HepG2 (cell line): ENCODE measurements at regions not wholly inside any gene's neighbourhood (a gene's known extent, or its start where the extent isn't known, plus 50 kb on each side); places are given as distances from the start of the nearest gene placed in this dataset.
A peak's percentile ranks its signal among the peaks of the same experiment; 100 is the strongest.

Experiments used
- ATAC-seq: fragments of 200-7000 bp; cut with Tn5 transposase; 3 replicates; pipeline ENCODE4 v1.9.1; 2020; ENCODE audit warnings: mild to moderate bottlenecking, moderate library complexity
- BruUV-seq: library from RNA; stranded (reverse); fragments of 400-500 nt; replicated peaks from 2 replicates; lab custom pipeline; 2021; lab: Mats Ljungman, UMichigan
- CTCF ChIA-PET: fragments of 300-600 bp; formaldehyde crosslinking; extraction: SDS; loops from one replicate; lab custom pipeline; 2021; ENCODE audit warnings: low total read pairs, inconsistent platforms, low intra/inter-chr PET ratio; lab: Yijun Ruan, JAX
- POLR2A ChIA-PET: fragments of 350-600 bp; sonication (Branson Sonifier 250); formaldehyde crosslinking; loops from one replicate; lab custom pipeline; 2020; ENCODE audit warnings: antibody characterized with exemption, inconsistent platforms; lab: Yijun Ruan, JAX
- DNase-seq: peaks from one replicate; pipeline ENCODE4 v3.0.0-alpha.2; 2015; ENCODE audit warnings: low spot score
- FAIRE-seq: peaks from 3 replicates; lab custom pipeline; 2011; peaks lifted over from hg19 to GRCh38; lab: Jason Lieb, UNC
- H2AFZ ChIP-seq: one replicate; pipeline ENCODE4 v1.6.1; 2011; ENCODE audit warnings: low read length, inconsistent platforms
- H3K27ac ChIP-seq: fragments of 300-600 bp; 3 replicates; pipeline ENCODE4 v1.8.0; 2011; ENCODE audit warnings: mixed run types, mild to moderate bottlenecking, mixed read lengths, low read length, inconsistent platforms; ENCODE audit not compliant: insufficient read depth; ENCODE audit errors: extremely low read length
- H3K27me3 ChIP-seq, 2 experiments: fragments of 200-600 bp in 1 of 2; 2 replicates in 1 of 2; 3 replicates in 1 of 2; pipeline versions ENCODE4 v1.6.0 to v1.8.0; 2011; ENCODE audit warnings: low read length in 2 of 2, mild to moderate bottlenecking in 2 of 2, moderate library complexity in 2 of 2, inconsistent platforms in 1 of 2; ENCODE audit not compliant: insufficient read depth in 2 of 2, control insufficient read depth in 1 of 2
- H3K36me3 ChIP-seq, 2 experiments: fragments of 200-600 bp in 1 of 2; replicated peaks in 1 of 2; 2 replicates in 1 of 2; 3 replicates in 1 of 2; pipeline versions ENCODE4 v1.5.1 to v1.8.0; 2011; ENCODE audit warnings: low read length in 2 of 2, inconsistent platforms in 1 of 2; ENCODE audit not compliant: insufficient read depth in 2 of 2, control insufficient read depth in 1 of 2
- H3K4me1 ChIP-seq: 2 replicates; pipeline ENCODE4 v1.5.1; 2012; ENCODE audit warnings: low read length, inconsistent platforms; ENCODE audit not compliant: insufficient read depth
- H3K4me2 ChIP-seq: 2 replicates; pipeline ENCODE4 v1.6.0; 2011; ENCODE audit warnings: low read depth, low read length, inconsistent platforms
- H3K4me3 ChIP-seq, 3 experiments: fragments of 200-600 bp in 1 of 3; sonication (generic), shearing (Covaris generic) in 1 of 3; replicated peaks in 1 of 3; 2 replicates each; pipeline ENCODE4 v1.5.1; 2011 to 2016; ENCODE audit warnings: low read length in 3 of 3, inconsistent platforms in 2 of 3, low read depth in 2 of 3, mild to moderate bottlenecking in 2 of 3, control low read depth in 1 of 3, mixed read lengths in 1 of 3; ENCODE audit not compliant: insufficient read depth in 1 of 3
- H3K79me2 ChIP-seq: one replicate; pipeline ENCODE4 v1.6.1; 2011; ENCODE audit warnings: low read length, inconsistent platforms; ENCODE audit not compliant: insufficient read depth
- H3K9ac ChIP-seq: 2 replicates; pipeline ENCODE4 v1.6.0; 2011; ENCODE audit warnings: mild to moderate bottlenecking, low read depth, low read length, inconsistent platforms; ENCODE audit not compliant: insufficient read depth
- H3K9me3 ChIP-seq: 2 replicates; pipeline ENCODE4 v1.5.1; 2012; ENCODE audit warnings: mild to moderate bottlenecking, low read length
- H4K20me1 ChIP-seq: 2 replicates; pipeline ENCODE4 v1.6.0; 2011; ENCODE audit warnings: inconsistent platforms, mild to moderate bottlenecking, low read length, moderate library complexity; ENCODE audit not compliant: insufficient read depth
- AFF4 ChIP-seq: sonication (generic); formaldehyde crosslinking; IDR thresholded peaks from 2 replicates; pipeline ENCODE4 v1.4.0; 2020; ENCODE audit warnings: missing genetic modification reagents
- ATF4 ChIP-seq, 2 experiments: fragments of 450-650 bp in 1 of 2; sonication (generic) in 1 of 2; formaldehyde crosslinking; IDR thresholded peaks; 2 replicates each; pipeline versions ENCODE4 v1.5.0 to v1.8.0; 2020 to 2022; ENCODE audit warnings: mild to moderate bottlenecking in 1 of 2, missing genetic modification reagents in 1 of 2
- CSRNP1 ChIP-seq: sonication (generic); formaldehyde crosslinking; IDR thresholded peaks from 2 replicates; pipeline ENCODE4 v1.8.1; 2023; ENCODE audit warnings: mild to moderate bottlenecking, missing genetic modification reagents
- EZH2 ChIP-seq: conservative IDR thresholded peaks from 2 replicates; pipeline ENCODE4 v1.6.1; 2012; ENCODE audit warnings: mild to moderate bottlenecking, low read depth, low read length, moderate library complexity
- JUN ChIP-seq: sonication (generic); formaldehyde crosslinking; IDR thresholded peaks from 2 replicates; pipeline ENCODE4 v1.4.0; 2020; ENCODE audit warnings: mild to moderate bottlenecking, missing genetic modification reagents
- MBNL3 ChIP-seq: fragments of 250-450 bp; sonication (Bioruptor Pico); conservative IDR thresholded peaks from 2 replicates; pipeline ENCODE4 v1.8.0; 2022; ENCODE audit warnings: mild to moderate bottlenecking, inconsistent platforms
- ONECUT2 ChIP-seq: sonication (generic); formaldehyde crosslinking; IDR thresholded peaks from 2 replicates; pipeline ENCODE4 v1.4.0; 2020; ENCODE audit warnings: missing genetic modification reagents
- SP5 ChIP-seq: IDR thresholded peaks from 2 replicates; pipeline ENCODE4 v1.6.1; 2016; ENCODE audit warnings: low read depth, borderline replicate concordance
- ZIK1 ChIP-seq: sonication (generic); formaldehyde crosslinking; IDR thresholded peaks from 2 replicates; pipeline ENCODE4 v1.5.0; 2020; ENCODE audit warnings: mild to moderate bottlenecking, low read depth, missing genetic modification reagents, borderline replicate concordance
- ZNF205 ChIP-seq: IDR thresholded peaks from 2 replicates; pipeline ENCODE4 v1.6.1; 2018; ENCODE audit warnings: missing biosample characterization, missing genetic modification reagents
- ZNF281 ChIP-seq: sonication (generic); formaldehyde crosslinking; IDR thresholded peaks from 2 replicates; pipeline ENCODE4 v1.4.0; 2020; ENCODE audit warnings: missing genetic modification reagents, borderline replicate concordance
- ZNF337 ChIP-seq: sonication (generic); formaldehyde crosslinking; IDR thresholded peaks from 2 replicates; pipeline ENCODE4 v1.5.1; 2020; ENCODE audit warnings: missing genetic modification reagents, low read depth, mild to moderate bottlenecking, borderline replicate concordance
- ZNF460 ChIP-seq: sonication (generic); formaldehyde crosslinking; IDR thresholded peaks from 2 replicates; pipeline ENCODE4 v1.5.1; 2020; ENCODE audit warnings: missing genetic modification reagents, mild to moderate bottlenecking, borderline replicate concordance
- WGBS: methylation state at CpG from one replicate; pipeline ENCODE4 v1.1.6; 2017; ENCODE audit warnings: low lambda C conversion rate; 5-methylcytosine and 5-hydroxymethylcytosine counted together
- in situ Hi-C: cut with HindIII; loops from 2 replicates; pipeline ENCODE4 v1.10.0; 2017; ENCODE audit warnings: low pct_unique_long_range_greater_than_20kb; ENCODE audit not compliant: extremely low pct_ligation_motif_present
- intact Hi-C: fragments of 100-400 bp; cut with micrococcal nuclease; formaldehyde crosslinking; loops from one replicate; pipeline ENCODE4 v1.10.0; 2022; ENCODE audit not compliant: unreplicated experiment

- TF ChIP-seq CSRNP1 (CRISPR knock-in tag), result 0 out of 2 replicates have a peak, but pooled peaks have one; percentile 28
- TF ChIP-seq ZIK1 (CRISPR knock-in tag), result no peak
- TF ChIP-seq ZNF337 (CRISPR knock-in tag), result no peak
- peak; percentile 63; the same call in 1 of the 2 replicates for TF ChIP-seq EZH2
Measured at GRCh38 chr19:33905473-33905936, 108.8 kb downstream of the KCTD15 start (continued).

GRCh38 chr19:33905937-33906577 is 109.4 kb downstream of the KCTD15 start:
- WGBS, result no CpG with 5 or more reads among the region's 60 CpGs
- intact Hi-C loops, result no loop called here
- CTCF ChIA-PET, result no interaction called here
- TF ChIP-seq ZNF205 (CRISPR knock-in tag) (no peak), JUN (CRISPR knock-in tag) (no peak), SP5 (CRISPR knock-in tag) (peak; percentile 43; the same call in 1 of the 2 replicates), ATF4 (CRISPR knock-in tag; IDR thresholded peaks at IDR 0.05) (no peak), MBNL3 (CRISPR knock-in tag) (no peak), ZNF281 (CRISPR knock-in tag) (peak; percentile 33; the same call in 1 of the 2 replicates), AFF4 (CRISPR knock-in tag) (no peak), ZNF460 (CRISPR knock-in tag) (no peak), ONECUT2 (CRISPR knock-in tag) (no peak)

More at GRCh38 chr19:33905937-33906577, 109.4 kb downstream of the KCTD15 start:
- Histone ChIP-seq H3K27me3 (peaks cover 7 to 34% of the 10 kb centered on the region in 2 experiments), H3K27ac (no peak overlapping the region), H3K79me2 (no peaks in the 10 kb centered on the region), H3K36me3 (no peaks in the 10 kb centered on the region), H3K4me3 (peak overlapping the region; percentile 19 to 55 (median 37); a peak in 3 of 6 replicates), H3K4me1 (peaks cover 8% of the 10 kb centered on the region), H4K20me1 (no peaks in the 10 kb centered on the region), H3K4me2 (peak overlapping the region; percentile 57), H2AFZ (no peak overlapping the region), H3K9me3 (no peaks in the 10 kb centered on the region), H3K9ac (no peak overlapping the region)
- POLR2A ChIA-PET, result no interaction called here
- BruUV-seq, result no TSS peak
- ATAC-seq, result peak; percentile 61
- no peak for FAIRE-seq
- DNase-seq, result no peak
- in situ Hi-C loops, result no loop called here
